Endodermal cell (in vitro differentiated cells): ENCODE measurements at regions not wholly inside any gene's neighbourhood (a gene's known extent, or its start where the extent isn't known, plus 50 kb on each side); places are given as distances from the start of the nearest gene placed in this dataset.

Experiments
- DNase-seq: peaks from one replicate; pipeline ENCODE4 v3.0.0-alpha.2; 2017
- H3K27ac ChIP-seq: 2 replicates; pipeline ENCODE4 v1.5.1; 2013; ENCODE audit warnings: mild to moderate bottlenecking, low read depth, low read length, moderate library complexity
- H3K27me3 ChIP-seq: 2 replicates; pipeline ENCODE4 v1.6.1; 2013; ENCODE audit warnings: mild to moderate bottlenecking, low read length, moderate library complexity; ENCODE audit not compliant: insufficient read depth, control insufficient read depth, poor library complexity, severe bottlenecking
- H3K36me3 ChIP-seq: 2 replicates; pipeline ENCODE4 v1.7.0; 2013; ENCODE audit warnings: mild to moderate bottlenecking, low read length, moderate library complexity; ENCODE audit not compliant: control insufficient read depth, insufficient read depth
- H3K4me1 ChIP-seq: one replicate; pipeline ENCODE4 v1.7.0; 2013; ENCODE audit warnings: low read length; ENCODE audit not compliant: control insufficient read depth, insufficient read depth
- H3K4me3 ChIP-seq: 2 replicates; pipeline ENCODE4 v1.5.1; 2013; ENCODE audit warnings: mild to moderate bottlenecking, low read length, moderate library complexity
- H3K9ac ChIP-seq: 2 replicates; pipeline ENCODE4 v1.6.1; 2013; ENCODE audit warnings: mild to moderate bottlenecking, low read length, moderate library complexity; ENCODE audit not compliant: poor library complexity, severe bottlenecking; ENCODE audit errors: extremely low read depth
- H3K9me3 ChIP-seq: 2 replicates; pipeline ENCODE4 v1.6.1; 2013; ENCODE audit warnings: mild to moderate bottlenecking, low read length, moderate library complexity; ENCODE audit not compliant: control insufficient read depth
- H3K27ac Mint-ChIP-seq: 2 replicates; pipeline ENCODE4 v1.8.0; 2020; ENCODE audit warnings: mixed read lengths
- H3K27me3 Mint-ChIP-seq: 2 replicates; pipeline ENCODE4 v1.8.0; 2021; ENCODE audit warnings: mild to moderate bottlenecking, mixed read lengths; ENCODE audit not compliant: insufficient read depth
- H3K36me3 Mint-ChIP-seq: 2 replicates; pipeline ENCODE4 v1.8.0; 2020; ENCODE audit warnings: low read depth, mixed read lengths
- H3K4me1 Mint-ChIP-seq: 2 replicates; pipeline ENCODE4 v1.8.0; 2020; ENCODE audit warnings: mixed read lengths
- H3K4me3 Mint-ChIP-seq: 2 replicates; pipeline ENCODE4 v1.8.0; 2020; ENCODE audit warnings: mild to moderate bottlenecking, moderate library complexity, mixed read lengths
- H3K9me3 Mint-ChIP-seq: 2 replicates; pipeline ENCODE4 v1.8.0; 2020; ENCODE audit warnings: mild to moderate bottlenecking, mixed read lengths
- WGBS, 2 experiments: methylation state at CpG; one replicate each; pipeline versions ENCODE4 v1.1.5 to v1.1.7; 2013; ENCODE audit warnings: missing lambda C conversion rate in 2 of 2, mixed read lengths in 1 of 2; ENCODE audit not compliant: insufficient coverage in 1 of 2, insufficient read length in 1 of 2; 5-methylcytosine and 5-hydroxymethylcytosine counted together
- TF ChIP-seq, protein P1 (sequence below): fragments of 200-600 bp; sonication (generic); conservative IDR thresholded peaks from 2 replicates; pipeline ENCODE4 v1.5.0; 2021; ENCODE audit warnings: antibody characterized with exemption, mild to moderate bottlenecking

DNA sequence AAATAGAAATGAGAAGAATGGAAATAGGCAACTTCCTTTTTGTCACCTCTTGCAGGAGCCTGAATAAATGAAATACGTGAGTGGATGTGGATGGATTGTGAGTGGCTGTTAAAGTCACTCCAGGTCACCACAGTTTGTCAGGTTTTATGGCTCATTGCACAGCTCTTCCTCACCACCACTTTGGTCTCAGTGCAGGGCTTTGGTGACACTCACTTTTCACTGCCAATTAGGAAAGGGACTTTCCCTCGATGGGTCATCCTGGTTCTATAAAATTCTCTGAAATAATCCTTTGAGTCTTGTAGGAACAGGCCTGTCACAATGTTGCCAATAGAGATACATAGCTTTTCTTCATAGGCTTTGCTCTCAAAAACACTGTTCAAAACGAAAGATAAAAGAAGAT lies 172.4 kb upstream of the C11orf87 start:
- Mint-ChIP-seq H3K27ac (no peak overlapping the region), H3K36me3 (no peaks in the 10 kb centered on the region), H3K9me3 (no peaks in the 10 kb centered on the region), H3K4me1 (no peaks in the 10 kb centered on the region), H3K4me3 (no peak overlapping the region), H3K27me3 (peaks cover 2% of the 10 kb centered on the region)
- Histone ChIP-seq H3K9ac (no peak overlapping the region), H3K36me3 (no peaks in the 10 kb centered on the region), H3K27ac (no peak overlapping the region), H3K4me3 (no peak overlapping the region), H3K4me1 (no peaks in the 10 kb centered on the region), H3K9me3 (no peaks in the 10 kb centered on the region), H3K27me3 (no peaks in the 10 kb centered on the region)
- no peak for DNase-seq
- 83 to 90% methylated on average over 1 to 3 of the region's 3 CpGs for WGBS, 2 experiments
- TF ChIP-seq, protein P1, sequence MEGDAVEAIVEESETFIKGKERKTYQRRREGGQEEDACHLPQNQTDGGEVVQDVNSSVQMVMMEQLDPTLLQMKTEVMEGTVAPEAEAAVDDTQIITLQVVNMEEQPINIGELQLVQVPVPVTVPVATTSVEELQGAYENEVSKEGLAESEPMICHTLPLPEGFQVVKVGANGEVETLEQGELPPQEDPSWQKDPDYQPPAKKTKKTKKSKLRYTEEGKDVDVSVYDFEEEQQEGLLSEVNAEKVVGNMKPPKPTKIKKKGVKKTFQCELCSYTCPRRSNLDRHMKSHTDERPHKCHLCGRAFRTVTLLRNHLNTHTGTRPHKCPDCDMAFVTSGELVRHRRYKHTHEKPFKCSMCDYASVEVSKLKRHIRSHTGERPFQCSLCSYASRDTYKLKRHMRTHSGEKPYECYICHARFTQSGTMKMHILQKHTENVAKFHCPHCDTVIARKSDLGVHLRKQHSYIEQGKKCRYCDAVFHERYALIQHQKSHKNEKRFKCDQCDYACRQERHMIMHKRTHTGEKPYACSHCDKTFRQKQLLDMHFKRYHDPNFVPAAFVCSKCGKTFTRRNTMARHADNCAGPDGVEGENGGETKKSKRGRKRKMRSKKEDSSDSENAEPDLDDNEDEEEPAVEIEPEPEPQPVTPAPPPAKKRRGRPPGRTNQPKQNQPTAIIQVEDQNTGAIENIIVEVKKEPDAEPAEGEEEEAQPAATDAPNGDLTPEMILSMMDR: no peak

DNA sequence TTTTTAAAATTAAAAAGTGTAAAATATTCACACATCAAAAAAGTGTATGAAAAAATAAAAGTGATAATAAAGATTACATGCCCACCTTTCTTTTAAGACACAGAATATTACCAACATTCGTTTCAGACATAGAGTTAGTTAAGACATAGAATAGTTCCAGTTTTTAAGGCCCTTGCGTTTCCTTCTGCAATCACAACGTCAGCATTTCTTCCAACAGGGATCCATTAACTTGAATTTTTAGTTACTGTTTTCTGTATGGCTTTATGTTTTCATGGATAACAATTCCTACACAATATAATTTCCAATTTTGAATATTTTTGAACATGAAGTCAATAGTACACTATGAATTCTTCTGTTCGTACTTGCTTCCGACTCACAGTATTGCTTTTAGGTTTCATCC lies 170.8 kb upstream of the C11orf87 start:
- H3K27ac Mint-ChIP-seq: no peak overlapping the region

DNA sequence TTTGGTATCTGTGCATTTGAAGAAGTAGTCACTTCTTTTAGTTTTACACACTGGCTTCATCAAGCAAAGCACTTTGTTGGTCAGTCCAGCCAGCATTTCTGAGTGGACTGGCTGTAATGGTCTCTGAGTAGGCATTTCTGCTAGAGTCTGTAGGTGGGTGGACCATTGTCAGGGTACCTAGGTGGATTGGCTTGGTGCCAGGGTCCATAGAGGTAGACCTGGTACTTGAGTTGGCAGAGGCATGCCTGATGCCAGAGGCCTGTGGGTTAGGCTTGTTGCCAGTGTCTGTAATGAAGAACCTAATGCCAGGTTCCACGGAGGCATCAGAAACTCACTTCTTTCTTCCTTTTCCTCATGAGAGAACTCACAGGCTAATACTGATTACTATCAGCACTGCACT lies 157.9 kb upstream of the C11orf87 start:
- no peak overlapping the region for H3K9ac ChIP-seq
- peaks cover 18% of the 10 kb centered on the region for H3K9me3 Mint-ChIP-seq
- H3K27ac Mint-ChIP-seq: no peak overlapping the region
- no peaks in the 10 kb centered on the region for H3K36me3 ChIP-seq
- H3K4me1 ChIP-seq: no peaks in the 10 kb centered on the region
- no peak overlapping the region for H3K27ac ChIP-seq
- H3K9me3 ChIP-seq: peaks cover 13% of the 10 kb centered on the region
- no peak overlapping the region for H3K4me3 Mint-ChIP-seq
- no peak overlapping the region for H3K4me3 ChIP-seq
- no peaks in the 10 kb centered on the region for H3K27me3 Mint-ChIP-seq
- no peak for DNase-seq
- H3K36me3 Mint-ChIP-seq: no peaks in the 10 kb centered on the region
- 85% methylated on average over 1 of the region's 1 CpG; no CpG with 5 or more reads in 1 of the 2 experiments for WGBS, 2 experiments
- no peaks in the 10 kb centered on the region for H3K27me3 ChIP-seq
- TF ChIP-seq, protein P1: no peak
- no peaks in the 10 kb centered on the region for H3K4me1 Mint-ChIP-seq

More for the DNA sequence above, 170.8 kb upstream of the C11orf87 start:
- Histone ChIP-seq H3K27me3 (no peaks in the 10 kb centered on the region), H3K9me3 (no peaks in the 10 kb centered on the region), H3K9ac (no peak overlapping the region), H3K36me3 (no peaks in the 10 kb centered on the region), H3K4me1 (no peaks in the 10 kb centered on the region), H3K4me3 (no peak overlapping the region), H3K27ac (no peak overlapping the region)
- H3K9me3 Mint-ChIP-seq: no peaks in the 10 kb centered on the region
- TF ChIP-seq, protein P1: no peak
- peaks cover 2% of the 10 kb centered on the region for H3K27me3 Mint-ChIP-seq
- WGBS, 2 experiments: 91 to 100% methylated on average over 1 to 5 of the region's 5 CpGs
- H3K4me1 Mint-ChIP-seq: no peaks in the 10 kb centered on the region
- H3K36me3 Mint-ChIP-seq: no peaks in the 10 kb centered on the region
- H3K4me3 Mint-ChIP-seq: no peak overlapping the region
- DNase-seq: no peak
